ENCODE measurements at regions not wholly inside any gene's neighbourhood (a gene's known extent, or its start where the extent isn't known, plus 50 kb on each side); places are given as distances from the start of the nearest gene placed in this dataset.

DNA sequence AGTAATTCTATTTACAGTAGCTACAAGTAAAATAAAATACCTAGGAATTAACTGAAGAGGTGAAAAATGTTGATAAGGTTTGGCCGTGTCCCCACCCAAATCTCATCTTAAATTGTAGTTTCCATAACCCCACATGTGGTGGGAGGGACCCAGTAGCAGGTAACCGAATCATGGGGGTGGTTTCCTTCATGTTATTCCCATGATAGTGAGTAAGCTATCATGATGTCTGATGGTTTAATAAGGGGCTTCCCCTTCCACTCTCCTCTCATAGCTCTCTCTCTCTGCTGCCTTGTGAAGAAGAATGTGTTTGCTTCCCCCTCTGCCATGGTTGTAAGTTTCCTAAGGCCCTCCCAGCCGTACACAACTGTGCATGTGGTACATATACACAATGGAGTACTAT is 1170.7 kb downstream of the BCL11B start:
- Histone ChIP-seq H3K4me1 (ENCODE audit: control insufficient read depth, insufficient read depth, low read length) (no peaks in the 10 kb centered on the region), H3K27me3 (ENCODE audit: control insufficient read depth, insufficient read depth, low read length) (no peaks in the 10 kb centered on the region), H3K27ac (ENCODE audit: low read length) (no peak overlapping the region), H3K9me3 (ENCODE audit: control insufficient read depth, low read depth, low read length) (no peaks in the 10 kb centered on the region), H3K4me3 (ENCODE audit: low read length) (no peak overlapping the region), H3K36me3 (ENCODE audit: control insufficient read depth, insufficient read depth, low read length) (no peaks in the 10 kb centered on the region)
- no peak for DNase-seq
- WGBS (ENCODE audit: insufficient coverage, low lambda C conversion rate) = no CpG with 5 or more reads among the region's 3 CpGs

DNA sequence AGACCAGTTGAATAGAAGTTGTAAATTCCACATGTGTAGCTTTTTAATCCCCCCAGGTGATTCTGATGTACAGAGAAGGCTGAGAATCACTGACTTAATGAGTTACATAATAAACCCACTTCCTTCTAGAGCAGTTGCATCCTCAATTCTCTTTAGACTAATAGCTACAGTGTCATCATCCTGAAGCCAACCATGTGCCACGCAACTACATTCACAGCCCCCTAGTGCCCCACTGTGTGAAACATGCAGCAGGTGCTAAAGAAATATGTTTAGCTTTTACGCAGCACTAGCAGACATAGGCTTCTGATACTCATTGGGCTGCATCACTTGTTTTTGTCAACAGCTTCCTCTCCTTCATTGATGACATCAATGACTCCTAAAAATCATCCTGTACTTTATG is 1168.3 kb downstream of the BCL11B start:
- H3K36me3 ChIP-seq (ENCODE audit: control insufficient read depth, insufficient read depth, low read length) = no peaks in the 10 kb centered on the region
- no peak overlapping the region for H3K27ac ChIP-seq (ENCODE audit: low read length)
- no peak for DNase-seq
- no peak overlapping the region for H3K4me3 ChIP-seq (ENCODE audit: low read length)
- no peaks in the 10 kb centered on the region for H3K9me3 ChIP-seq (ENCODE audit: control insufficient read depth, low read depth, low read length)
- H3K4me1 ChIP-seq (ENCODE audit: control insufficient read depth, insufficient read depth, low read length) = no peaks in the 10 kb centered on the region
- no peaks in the 10 kb centered on the region for H3K27me3 ChIP-seq (ENCODE audit: control insufficient read depth, insufficient read depth, low read length)
- no CpG with 5 or more reads among the region's 2 CpGs for WGBS (ENCODE audit: insufficient coverage, low lambda C conversion rate)

DNA sequence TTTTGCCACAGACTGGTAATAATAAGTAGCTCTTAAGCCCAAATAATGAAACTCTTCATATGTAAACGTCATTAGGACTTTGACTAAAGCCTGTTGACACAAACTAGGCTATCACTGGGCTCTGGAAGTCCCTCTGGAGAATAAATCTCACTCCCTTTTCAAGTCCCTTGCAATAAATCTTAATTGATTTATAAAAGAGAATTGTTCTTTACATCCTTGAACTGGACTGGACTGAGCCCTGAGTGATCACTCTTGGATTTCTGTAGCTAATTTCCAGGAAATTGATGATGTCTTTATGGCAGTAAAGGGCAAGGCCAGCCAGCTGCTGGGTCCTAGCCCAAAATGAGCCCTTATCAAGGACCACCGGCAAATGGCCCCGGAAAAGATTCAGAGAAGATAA is 1162.7 kb downstream of the BCL11B start:
- DNase-seq = no peak
- Histone ChIP-seq H3K9me3 (ENCODE audit: control insufficient read depth, low read depth, low read length) (no peaks in the 10 kb centered on the region), H3K36me3 (ENCODE audit: control insufficient read depth, insufficient read depth, low read length) (no peaks in the 10 kb centered on the region), H3K27me3 (ENCODE audit: control insufficient read depth, insufficient read depth, low read length) (no peaks in the 10 kb centered on the region), H3K4me1 (ENCODE audit: control insufficient read depth, insufficient read depth, low read length) (no peaks in the 10 kb centered on the region), H3K27ac (ENCODE audit: low read length) (no peak overlapping the region), H3K4me3 (ENCODE audit: low read length) (no peak overlapping the region)
- WGBS (ENCODE audit: insufficient coverage, low lambda C conversion rate) = no CpG with 5 or more reads among the region's 3 CpGs

- WGBS (ENCODE audit: insufficient coverage, low lambda C conversion rate) = no CpG with 5 or more reads among the region's 5 CpGs
- Histone ChIP-seq H3K36me3 (ENCODE audit: control insufficient read depth, insufficient read depth, low read length) (no peaks in the 10 kb centered on the region), H3K4me1 (ENCODE audit: control insufficient read depth, insufficient read depth, low read length) (no peaks in the 10 kb centered on the region), H3K4me3 (ENCODE audit: low read length) (no peak overlapping the region), H3K27ac (ENCODE audit: low read length) (no peak overlapping the region), H3K27me3 (ENCODE audit: control insufficient read depth, insufficient read depth, low read length) (no peaks in the 10 kb centered on the region), H3K9me3 (ENCODE audit: control insufficient read depth, low read depth, low read length) (no peaks in the 10 kb centered on the region)
- no peak for DNase-seq
Measured at GRCh38 chr14:98112194-98112780, 1159.7 kb downstream of the BCL11B start.

DNA sequence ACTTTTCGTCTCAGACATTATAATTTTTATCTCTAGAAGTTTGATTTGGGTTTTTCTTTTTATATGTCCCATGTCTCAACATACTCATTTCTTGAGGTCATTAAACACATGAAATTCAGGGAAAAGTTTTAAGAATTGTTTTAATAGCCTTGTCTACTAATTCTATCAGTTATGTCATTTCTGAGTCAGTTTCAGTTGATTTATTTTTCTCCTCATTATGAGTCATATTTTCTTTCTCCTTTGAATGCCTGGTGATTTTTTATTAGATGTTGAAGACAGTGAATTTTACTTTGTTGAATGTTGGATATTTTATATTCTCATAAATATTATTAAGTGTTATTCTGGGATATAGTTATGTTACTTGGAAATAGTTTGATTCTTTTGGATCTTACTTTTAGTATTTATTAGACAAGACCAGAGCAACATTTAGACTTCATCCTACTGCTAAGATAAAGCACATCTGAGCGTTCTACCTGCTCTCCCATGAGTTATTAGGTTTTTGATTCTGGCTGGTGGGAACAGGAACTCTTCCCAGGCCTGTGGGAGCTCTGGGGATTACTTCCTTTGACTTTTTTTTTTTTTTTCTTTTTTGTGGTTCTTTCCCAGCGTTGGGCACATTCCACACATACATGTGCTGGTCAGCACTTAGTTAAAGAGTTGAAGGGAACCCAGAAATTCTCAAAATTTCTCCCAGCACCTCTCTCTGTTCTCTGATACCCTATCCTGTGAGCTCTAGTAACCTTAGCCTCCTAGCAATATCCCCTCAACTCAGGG is 1157.7 kb downstream of the BCL11B start:
- Histone ChIP-seq H3K4me1 (ENCODE audit: control insufficient read depth, insufficient read depth, low read length) (no peaks in the 10 kb centered on the region), H3K9me3 (ENCODE audit: control insufficient read depth, low read depth, low read length) (no peaks in the 10 kb centered on the region), H3K27ac (ENCODE audit: low read length) (no peak overlapping the region), H3K4me3 (ENCODE audit: low read length) (no peak overlapping the region), H3K27me3 (ENCODE audit: control insufficient read depth, insufficient read depth, low read length) (no peaks in the 10 kb centered on the region), H3K36me3 (ENCODE audit: control insufficient read depth, insufficient read depth, low read length) (no peaks in the 10 kb centered on the region)
- DNase-seq = no peak
- WGBS (ENCODE audit: insufficient coverage, low lambda C conversion rate) = 86% methylated on average over 1 of the region's 3 CpGs

DNA sequence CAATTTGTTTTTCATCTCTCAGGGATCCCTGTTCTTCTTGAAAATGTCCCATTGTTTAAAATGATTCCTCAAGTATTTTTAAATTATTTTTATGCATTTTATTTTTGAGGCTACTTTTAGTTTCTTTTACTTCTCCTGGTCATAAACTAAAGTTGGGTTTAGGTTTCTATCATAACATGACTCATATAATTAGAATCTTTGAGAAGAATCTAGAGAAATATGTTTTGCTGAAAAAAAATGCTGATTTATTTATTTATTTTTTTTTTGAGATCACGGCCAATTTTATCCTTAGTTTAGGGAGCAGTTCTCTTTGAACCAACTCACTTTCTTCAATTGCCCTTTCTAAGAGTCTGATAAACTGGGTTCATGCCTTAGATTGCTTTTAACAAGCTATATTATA is 1157.1 kb downstream of the BCL11B start:
- Histone ChIP-seq H3K27ac (ENCODE audit: low read length) (no peak overlapping the region), H3K27me3 (ENCODE audit: control insufficient read depth, insufficient read depth, low read length) (no peaks in the 10 kb centered on the region), H3K9me3 (ENCODE audit: control insufficient read depth, low read depth, low read length) (no peaks in the 10 kb centered on the region), H3K4me1 (ENCODE audit: control insufficient read depth, insufficient read depth, low read length) (no peaks in the 10 kb centered on the region), H3K36me3 (ENCODE audit: control insufficient read depth, insufficient read depth, low read length) (no peaks in the 10 kb centered on the region), H3K4me3 (ENCODE audit: low read length) (no peak overlapping the region)
- WGBS (ENCODE audit: insufficient coverage, low lambda C conversion rate) = 91% methylated on average over 1 of the region's 1 CpG
- DNase-seq = no peak

GRCh38 chr14:98118749-98119148 is 1153.2 kb downstream of the BCL11B start:
- H3K9me3 ChIP-seq (ENCODE audit: control insufficient read depth, low read depth, low read length) = no peaks in the 10 kb centered on the region
- no peak for DNase-seq
- H3K36me3 ChIP-seq (ENCODE audit: control insufficient read depth, insufficient read depth, low read length) = no peaks in the 10 kb centered on the region
- H3K4me1 ChIP-seq (ENCODE audit: control insufficient read depth, insufficient read depth, low read length) = no peaks in the 10 kb centered on the region
- no peak overlapping the region for H3K27ac ChIP-seq (ENCODE audit: low read length)
- no peak overlapping the region for H3K4me3 ChIP-seq (ENCODE audit: low read length)
- H3K27me3 ChIP-seq (ENCODE audit: control insufficient read depth, insufficient read depth, low read length) = no peaks in the 10 kb centered on the region

GRCh38 chr14:98119739-98120138 is 1152.3 kb downstream of the BCL11B start:
- Histone ChIP-seq H3K27ac (ENCODE audit: low read length) (no peak overlapping the region), H3K27me3 (ENCODE audit: control insufficient read depth, insufficient read depth, low read length) (no peaks in the 10 kb centered on the region), H3K36me3 (ENCODE audit: control insufficient read depth, insufficient read depth, low read length) (no peaks in the 10 kb centered on the region), H3K9me3 (ENCODE audit: control insufficient read depth, low read depth, low read length) (no peaks in the 10 kb centered on the region), H3K4me3 (ENCODE audit: low read length) (no peak overlapping the region), H3K4me1 (ENCODE audit: control insufficient read depth, insufficient read depth, low read length) (no peaks in the 10 kb centered on the region)
- WGBS (ENCODE audit: insufficient coverage, low lambda C conversion rate) = no CpG with 5 or more reads among the region's 4 CpGs
- no peak for DNase-seq

DNA sequence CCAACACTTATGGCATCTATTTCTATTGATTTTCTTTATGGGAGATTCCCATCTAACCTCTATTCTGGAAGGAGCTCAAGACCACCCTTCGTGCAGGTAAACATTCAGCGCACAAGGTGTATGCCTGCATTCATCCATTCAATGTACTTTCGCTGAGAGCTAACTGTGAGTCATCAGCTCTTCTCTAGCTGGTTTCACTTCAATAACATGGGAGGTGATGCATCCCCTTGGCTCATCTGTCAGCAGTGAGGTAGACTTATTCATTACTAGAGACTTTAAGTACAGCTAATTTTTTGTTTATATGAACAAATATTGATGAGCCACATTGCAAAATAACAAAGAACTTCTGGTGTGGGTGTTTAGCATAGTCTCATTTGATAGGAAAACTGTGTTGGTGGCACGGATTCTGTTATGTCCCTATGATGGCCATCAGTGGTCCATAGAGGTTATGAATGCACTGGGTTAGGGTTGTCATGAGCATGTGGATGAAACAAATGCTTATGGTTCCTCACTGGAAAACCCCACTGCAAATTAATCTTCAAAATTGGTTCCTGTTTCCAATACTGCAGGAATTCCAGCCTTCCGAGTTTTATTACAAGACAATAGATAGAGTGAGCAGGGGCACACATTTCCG is 1151.0 kb downstream of the BCL11B start:
- WGBS (ENCODE audit: insufficient coverage, low lambda C conversion rate) = no CpG with 5 or more reads among the region's 6 CpGs
- DNase-seq = no peak
- H3K4me1 ChIP-seq (ENCODE audit: control insufficient read depth, insufficient read depth, low read length) = no peaks in the 10 kb centered on the region
- H3K27ac ChIP-seq (ENCODE audit: low read length) = no peak overlapping the region
- H3K9me3 ChIP-seq (ENCODE audit: control insufficient read depth, low read depth, low read length) = no peaks in the 10 kb centered on the region
- no peak overlapping the region for H3K4me3 ChIP-seq (ENCODE audit: low read length)
- no peaks in the 10 kb centered on the region for H3K27me3 ChIP-seq (ENCODE audit: control insufficient read depth, insufficient read depth, low read length)
- no peaks in the 10 kb centered on the region for H3K36me3 ChIP-seq (ENCODE audit: control insufficient read depth, insufficient read depth, low read length)

GRCh38 chr14:98122527-98122926 is 1149.5 kb downstream of the BCL11B start:
- no peaks in the 10 kb centered on the region for H3K27me3 ChIP-seq (ENCODE audit: control insufficient read depth, insufficient read depth, low read length)
- H3K4me3 ChIP-seq (ENCODE audit: low read length) = no peak overlapping the region

More at GRCh38 chr14:98122527-98122926, 1149.5 kb downstream of the BCL11B start:
- DNase-seq = no peak
- Histone ChIP-seq H3K4me1 (ENCODE audit: control insufficient read depth, insufficient read depth, low read length) (no peaks in the 10 kb centered on the region), H3K27ac (ENCODE audit: low read length) (no peak overlapping the region), H3K9me3 (ENCODE audit: control insufficient read depth, low read depth, low read length) (no peaks in the 10 kb centered on the region), H3K36me3 (ENCODE audit: control insufficient read depth, insufficient read depth, low read length) (no peaks in the 10 kb centered on the region)
- 80% methylated on average over 1 of the region's 4 CpGs for WGBS (ENCODE audit: insufficient coverage, low lambda C conversion rate)
